ENCODE measurements at regions not wholly inside any gene's neighbourhood (a gene's known extent, or its start where the extent isn't known, plus 50 kb on each side); places are given as distances from the start of the nearest gene placed in this dataset.

GRCh38 chr21:27257908-27258556, 291.1 kb upstream of the ADAMTS5 start:
- H3K36me3 ChIP-seq, result no peaks in the 10 kb centered on the region
- TF ChIP-seq, protein P1, sequence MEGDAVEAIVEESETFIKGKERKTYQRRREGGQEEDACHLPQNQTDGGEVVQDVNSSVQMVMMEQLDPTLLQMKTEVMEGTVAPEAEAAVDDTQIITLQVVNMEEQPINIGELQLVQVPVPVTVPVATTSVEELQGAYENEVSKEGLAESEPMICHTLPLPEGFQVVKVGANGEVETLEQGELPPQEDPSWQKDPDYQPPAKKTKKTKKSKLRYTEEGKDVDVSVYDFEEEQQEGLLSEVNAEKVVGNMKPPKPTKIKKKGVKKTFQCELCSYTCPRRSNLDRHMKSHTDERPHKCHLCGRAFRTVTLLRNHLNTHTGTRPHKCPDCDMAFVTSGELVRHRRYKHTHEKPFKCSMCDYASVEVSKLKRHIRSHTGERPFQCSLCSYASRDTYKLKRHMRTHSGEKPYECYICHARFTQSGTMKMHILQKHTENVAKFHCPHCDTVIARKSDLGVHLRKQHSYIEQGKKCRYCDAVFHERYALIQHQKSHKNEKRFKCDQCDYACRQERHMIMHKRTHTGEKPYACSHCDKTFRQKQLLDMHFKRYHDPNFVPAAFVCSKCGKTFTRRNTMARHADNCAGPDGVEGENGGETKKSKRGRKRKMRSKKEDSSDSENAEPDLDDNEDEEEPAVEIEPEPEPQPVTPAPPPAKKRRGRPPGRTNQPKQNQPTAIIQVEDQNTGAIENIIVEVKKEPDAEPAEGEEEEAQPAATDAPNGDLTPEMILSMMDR (IDR thresholded peaks at IDR 0.05), result no peak
- TF ChIP-seq POLR2A (IDR thresholded peaks at IDR 0.05) (no peak), POLR2AphosphoS5 (IDR thresholded peaks at IDR 0.05; ENCODE audit: insufficient read depth in 1 of 2, low read depth in 1 of 2) (no peak)
- no peak for DNase-seq (ENCODE audit: extremely low spot score in 2 of 2)
- H3K27me3 ChIP-seq, result no peaks in the 10 kb centered on the region
- no peaks in the 10 kb centered on the region for H3K9me3 ChIP-seq
- no peaks in the 10 kb centered on the region for H3K4me1 ChIP-seq
- H3K4me3 ChIP-seq, result no peak overlapping the region
- H3K27ac ChIP-seq, result no peak overlapping the region
- intact Hi-C loops (cut with DNase I), result no loop called here

DNA sequence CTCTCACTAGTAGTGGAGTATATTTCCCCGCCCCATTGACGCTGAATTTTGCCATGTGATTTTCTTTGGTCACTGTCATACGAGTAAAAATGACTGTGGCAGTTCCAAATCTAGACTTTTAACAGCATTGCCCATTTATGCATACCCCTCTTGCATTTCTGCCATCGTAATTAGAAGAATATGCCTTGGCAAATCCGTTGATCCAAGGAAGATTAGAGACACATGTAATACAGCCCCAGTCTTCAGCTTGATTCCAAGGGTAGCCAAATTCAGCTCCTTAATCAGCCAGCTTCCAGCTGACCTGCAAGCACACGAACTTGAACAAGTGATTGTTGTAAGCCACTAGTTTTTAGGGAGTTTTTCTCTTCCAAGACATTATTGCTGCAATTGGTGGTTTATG, 290.3 kb upstream of the ADAMTS5 start:
- no peaks in the 10 kb centered on the region for H3K9me3 ChIP-seq
- intact Hi-C loops (cut with DNase I), result no loop called here
- no peaks in the 10 kb centered on the region for H3K4me1 ChIP-seq
- H3K36me3 ChIP-seq, result no peaks in the 10 kb centered on the region
- no peak for DNase-seq (ENCODE audit: extremely low spot score in 2 of 2)
- no peak overlapping the region for H3K4me3 ChIP-seq
- H3K27ac ChIP-seq, result no peak overlapping the region
- no peaks in the 10 kb centered on the region for H3K27me3 ChIP-seq
- no peak for TF ChIP-seq POLR2A (IDR thresholded peaks at IDR 0.05)
- no peak for TF ChIP-seq POLR2AphosphoS5 (IDR thresholded peaks at IDR 0.05; ENCODE audit: insufficient read depth in 1 of 2, low read depth in 1 of 2)
- TF ChIP-seq, protein P1 (IDR thresholded peaks at IDR 0.05), result no peak

GRCh38 chr21:27251752-27252151, 284.9 kb upstream of the ADAMTS5 start:
- Histone ChIP-seq H3K4me1 (no peaks in the 10 kb centered on the region), H3K27me3 (no peaks in the 10 kb centered on the region), H3K36me3 (no peaks in the 10 kb centered on the region), H3K27ac (no peak overlapping the region), H3K9me3 (no peaks in the 10 kb centered on the region), H3K4me3 (no peak overlapping the region)
- no peak for DNase-seq (ENCODE audit: extremely low spot score in 2 of 2)
- no peak for TF ChIP-seq POLR2AphosphoS5 (IDR thresholded peaks at IDR 0.05; ENCODE audit: insufficient read depth in 1 of 2, low read depth in 1 of 2)
- TF ChIP-seq, protein P1 (IDR thresholded peaks at IDR 0.05), result no peak
- TF ChIP-seq POLR2A (IDR thresholded peaks at IDR 0.05), result no peak
- intact Hi-C loops (cut with DNase I), result no loop called here

- TF ChIP-seq POLR2AphosphoS5 (IDR thresholded peaks at IDR 0.05; ENCODE audit: insufficient read depth in 1 of 2, low read depth in 1 of 2) (no peak), POLR2A (IDR thresholded peaks at IDR 0.05) (no peak)
- TF ChIP-seq, protein P1 (IDR thresholded peaks at IDR 0.05), result no peak
- no peaks in the 10 kb centered on the region for H3K27me3 ChIP-seq
- no peaks in the 10 kb centered on the region for H3K9me3 ChIP-seq
- intact Hi-C loops (cut with DNase I), result no loop called here
- H3K36me3 ChIP-seq, result no peaks in the 10 kb centered on the region
- H3K4me3 ChIP-seq, result no peak overlapping the region
- no peak for DNase-seq (ENCODE audit: extremely low spot score in 2 of 2)
- peaks cover 5% of the 10 kb centered on the region for H3K4me1 ChIP-seq
- no peak overlapping the region for H3K27ac ChIP-seq
Measured at GRCh38 chr21:27250366-27250765, 283.5 kb upstream of the ADAMTS5 start.

- no peak for TF ChIP-seq POLR2AphosphoS5 (IDR thresholded peaks at IDR 0.05; ENCODE audit: insufficient read depth in 1 of 2, low read depth in 1 of 2)
- TF ChIP-seq POLR2A (IDR thresholded peaks at IDR 0.05), result no peak
- TF ChIP-seq, protein P1 (IDR thresholded peaks at IDR 0.05), result no peak
Measured at GRCh38 chr21:27248814-27249213, 281.9 kb upstream of the ADAMTS5 start.

More at GRCh38 chr21:27248814-27249213, 281.9 kb upstream of the ADAMTS5 start:
- H3K27ac ChIP-seq, result no peak overlapping the region
- no peaks in the 10 kb centered on the region for H3K9me3 ChIP-seq
- no peak for DNase-seq (ENCODE audit: extremely low spot score in 2 of 2)
- intact Hi-C loops (cut with DNase I), result no loop called here
- H3K36me3 ChIP-seq, result no peaks in the 10 kb centered on the region
- H3K4me1 ChIP-seq, result peaks cover 5% of the 10 kb centered on the region
- no peak overlapping the region for H3K4me3 ChIP-seq
- H3K27me3 ChIP-seq, result no peaks in the 10 kb centered on the region

All from vagina (tissue), 2 donors.